ENCODE measurements at regions not wholly inside any gene's neighbourhood (a gene's known extent, or its start where the extent isn't known, plus 50 kb on each side); places are given as distances from the start of the nearest gene placed in this dataset.

GRCh38 chr13:23947893-23948292 lies 50.6 kb upstream of the C1QTNF9B start:
- H3K27me3 ChIP-seq: peaks cover 0 to 6% (median 0%) of the 10 kb centered on the region in 9 donors
- DNase-seq (no peak), ATAC-seq (no peak)
- intact Hi-C loops (cut with DNase I): no loop called here
- no peak overlapping the region for H3K27ac ChIP-seq
- no peaks in the 10 kb centered on the region for H3K4me1 ChIP-seq
- no peak for TF ChIP-seq CTCF (IDR thresholded peaks at IDR 0.05)
- TF ChIP-seq POLR2A (IDR thresholded peaks at IDR 0.05): no peak
- H3K4me3 ChIP-seq: no peak overlapping the region
- H3K36me3 ChIP-seq: no peaks in the 10 kb centered on the region
- 88 to 97% (median 95%) methylated on average over 3 to 8 of the region's 8 CpGs for WGBS, 4 donors
- no peaks in the 10 kb centered on the region for H3K9me3 ChIP-seq

- H3K9me3 ChIP-seq: no peaks in the 10 kb centered on the region
- peaks cover 0 to 6% (median 0%) of the 10 kb centered on the region in 9 donors for H3K27me3 ChIP-seq
- intact Hi-C loops (cut with DNase I): no loop called here
- no peaks in the 10 kb centered on the region for H3K36me3 ChIP-seq
- no peaks in the 10 kb centered on the region for H3K4me1 ChIP-seq
- 87 to 92% (median 88%) methylated on average over 4 to 7 of the region's 7 CpGs for WGBS, 4 donors
- DNase-seq: no peak
- no peak for ATAC-seq
- H3K4me3 ChIP-seq: no peak overlapping the region
- no peak overlapping the region for H3K27ac ChIP-seq
- TF ChIP-seq CTCF (IDR thresholded peaks at IDR 0.05) (no peak), POLR2A (IDR thresholded peaks at IDR 0.05) (no peak)
Measured at GRCh38 chr13:23949200-23949599, 51.9 kb upstream of the C1QTNF9B start.

GRCh38 chr13:23949736-23950135 lies 52.4 kb upstream of the C1QTNF9B start:
- Histone ChIP-seq H3K9me3 (no peaks in the 10 kb centered on the region), H3K4me3 (no peak overlapping the region), H3K27ac (no peak overlapping the region), H3K4me1 (no peaks in the 10 kb centered on the region), H3K27me3 (peaks cover 0 to 9% (median 0%) of the 10 kb centered on the region in 9 donors), H3K36me3 (no peaks in the 10 kb centered on the region)
- no peak for ATAC-seq
- no peak for TF ChIP-seq POLR2A (IDR thresholded peaks at IDR 0.05)
- no peak for TF ChIP-seq CTCF (IDR thresholded peaks at IDR 0.05)
- intact Hi-C loops (cut with DNase I): no loop called here
- WGBS, 4 donors: 71 to 100% (median 88%) methylated on average over 2 to 4 of the region's 4 CpGs
- no peak for DNase-seq

- no peaks in the 10 kb centered on the region for H3K36me3 ChIP-seq
- no peak overlapping the region for H3K27ac ChIP-seq
- H3K27me3 ChIP-seq: peaks cover 0 to 4% (median 0%) of the 10 kb centered on the region in 9 donors
- ATAC-seq: no peak
- intact Hi-C loops (cut with DNase I): no loop called here
- no peak for TF ChIP-seq CTCF (IDR thresholded peaks at IDR 0.05)
- TF ChIP-seq POLR2A (IDR thresholded peaks at IDR 0.05): no peak
- DNase-seq: no peak
- no peak overlapping the region for H3K4me3 ChIP-seq
- no peaks in the 10 kb centered on the region for H3K4me1 ChIP-seq
- no peaks in the 10 kb centered on the region for H3K9me3 ChIP-seq
- WGBS, 4 donors: 87 to 94% (median 88%) methylated on average over 5 to 10 of the region's 10 CpGs
Measured at GRCh38 chr13:23950736-23951510, 53.6 kb upstream of the C1QTNF9B start.

All from heart left ventricle (tissue), 16 donors.